ENCODE measurements at regions not wholly inside any gene's neighbourhood (a gene's known extent, or its start where the extent isn't known, plus 50 kb on each side); places are given as distances from the start of the nearest gene placed in this dataset.

DNA sequence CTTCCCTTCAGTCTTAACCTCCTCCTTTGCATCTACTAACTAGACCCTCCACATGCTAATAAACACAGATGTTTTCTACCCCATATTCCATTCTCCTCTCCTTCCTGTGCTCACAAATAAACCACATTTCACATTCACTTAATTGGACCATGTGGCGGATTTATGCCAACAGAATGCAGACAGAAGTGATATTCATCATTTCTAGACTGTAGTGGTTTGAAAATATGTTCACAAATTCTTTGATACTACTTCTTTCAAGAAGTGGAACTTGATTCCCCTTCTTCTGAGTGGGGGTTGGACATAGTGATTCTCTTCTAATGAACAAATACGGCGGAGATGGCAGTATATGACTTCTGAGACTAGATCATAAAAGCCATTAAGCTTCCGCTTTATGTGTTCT is 73.5 kb upstream of the SPTBN1 start:
- Mint-ChIP-seq H3K4me1 (no peaks in the 10 kb centered on the region), H3K36me3 (no peaks in the 10 kb centered on the region), H3K4me3 (no peak overlapping the region), H3K27ac (no peak overlapping the region), H3K9me3 (no peaks in the 10 kb centered on the region), H3K27me3 (peaks cover 4% of the 10 kb centered on the region)
- CTCF ChIA-PET = no interaction called here
- no peak for DNase-seq

DNA sequence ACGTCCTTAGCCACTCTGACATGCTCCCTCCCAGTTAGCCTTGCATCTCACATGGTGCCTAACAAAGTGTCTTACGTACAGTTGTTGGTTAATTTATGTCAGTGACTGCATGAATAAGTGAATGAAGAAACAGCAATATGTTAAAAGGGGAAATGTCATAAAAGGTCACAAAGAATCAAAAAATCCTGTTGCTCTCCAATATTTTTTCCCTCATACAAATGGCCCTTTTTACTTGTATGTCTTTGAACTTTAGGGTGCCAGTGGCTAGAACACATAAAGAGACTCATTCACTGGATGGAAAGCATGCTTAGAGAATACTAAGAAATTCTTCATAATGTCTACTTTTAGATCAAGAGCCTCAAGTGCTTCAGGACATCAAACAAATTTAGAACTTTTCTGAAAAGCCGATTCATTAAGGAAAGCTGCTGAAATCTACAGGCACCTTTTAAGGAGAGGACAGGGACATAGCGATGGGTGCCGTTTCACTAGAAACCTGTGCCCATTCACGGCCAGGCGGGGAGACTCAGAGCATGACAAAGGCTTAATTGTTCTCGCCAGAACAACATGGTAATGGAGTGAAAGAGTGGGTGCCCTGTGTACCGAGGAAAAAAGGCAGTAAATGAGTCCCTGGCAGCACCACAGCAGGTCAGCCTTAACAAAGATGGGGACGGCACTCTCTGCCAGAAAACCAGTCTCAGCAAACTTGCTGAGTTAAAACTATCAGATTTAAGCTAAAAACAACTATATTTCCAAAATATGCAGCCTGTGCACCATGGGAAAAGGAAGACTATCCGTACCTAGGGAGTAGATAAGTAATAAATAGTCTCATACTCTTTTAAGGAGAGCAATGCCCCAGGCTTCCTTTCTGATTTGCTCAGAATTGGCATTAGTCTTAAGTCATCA is 71.6 kb upstream of the SPTBN1 start:
- H3K27ac Mint-ChIP-seq = no peak overlapping the region
- DNase-seq = no peak
- CTCF ChIA-PET = no interaction called here
- H3K9me3 Mint-ChIP-seq = no peaks in the 10 kb centered on the region
- H3K27me3 Mint-ChIP-seq = peaks cover 4% of the 10 kb centered on the region
- no peak overlapping the region for H3K4me3 Mint-ChIP-seq
- H3K36me3 Mint-ChIP-seq = no peaks in the 10 kb centered on the region
- no peaks in the 10 kb centered on the region for H3K4me1 Mint-ChIP-seq

DNA sequence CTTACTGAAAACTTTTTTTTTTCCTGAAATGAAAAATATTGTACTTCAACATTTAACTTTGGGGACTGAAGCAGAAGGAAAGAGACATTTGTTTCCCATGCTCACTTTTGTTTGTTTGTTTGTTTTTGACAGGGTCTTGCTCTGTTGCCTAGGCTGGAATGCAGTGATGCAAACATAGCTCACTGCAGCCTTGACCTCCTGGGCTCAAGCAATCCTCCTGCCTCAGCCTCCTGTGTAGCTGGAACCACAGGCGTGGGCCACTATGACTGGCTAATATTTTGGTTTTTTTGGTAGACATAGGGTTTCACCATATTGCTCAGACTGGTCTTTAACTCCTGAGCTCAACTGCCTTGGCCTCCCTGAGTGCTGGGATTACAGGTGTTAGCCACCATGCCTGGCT is 70.9 kb upstream of the SPTBN1 start:
- no peak overlapping the region for H3K27ac Mint-ChIP-seq
- H3K4me1 Mint-ChIP-seq = no peaks in the 10 kb centered on the region
- CTCF ChIA-PET = no interaction called here
- H3K9me3 Mint-ChIP-seq = no peaks in the 10 kb centered on the region
- H3K36me3 Mint-ChIP-seq = no peaks in the 10 kb centered on the region
- H3K27me3 Mint-ChIP-seq = peaks cover 3% of the 10 kb centered on the region
- no peak overlapping the region for H3K4me3 Mint-ChIP-seq
- DNase-seq = no peak

DNA sequence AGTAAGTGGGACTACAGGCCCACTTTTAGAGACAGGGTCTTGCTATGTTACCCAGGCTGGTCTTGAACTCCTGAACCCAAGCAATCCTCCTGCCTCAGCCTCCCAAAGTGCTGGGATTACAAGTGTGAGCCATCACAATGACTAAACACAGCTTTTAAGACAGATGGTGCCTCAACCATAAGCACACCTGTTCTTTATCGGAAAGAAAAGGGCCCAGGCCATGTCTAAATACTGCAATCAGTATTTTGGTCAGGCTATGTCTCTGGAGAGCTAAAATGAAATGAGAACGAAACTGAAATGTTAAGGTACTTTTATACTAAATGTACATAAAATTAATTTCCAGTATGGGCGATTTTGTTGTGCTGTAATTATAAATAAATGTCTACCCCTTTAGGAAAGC is 69.5 kb upstream of the SPTBN1 start:
- Mint-ChIP-seq H3K4me1 (no peaks in the 10 kb centered on the region), H3K27me3 (peaks cover 8% of the 10 kb centered on the region), H3K4me3 (no peak overlapping the region), H3K27ac (no peak overlapping the region), H3K36me3 (no peaks in the 10 kb centered on the region), H3K9me3 (no peaks in the 10 kb centered on the region)
- DNase-seq = no peak
- CTCF ChIA-PET = interaction anchor here (1.4 kb wide), 1 partner anchor 280 kb away, joined by 5 read pairs; no protein-coding TSS in a partner anchor

DNA sequence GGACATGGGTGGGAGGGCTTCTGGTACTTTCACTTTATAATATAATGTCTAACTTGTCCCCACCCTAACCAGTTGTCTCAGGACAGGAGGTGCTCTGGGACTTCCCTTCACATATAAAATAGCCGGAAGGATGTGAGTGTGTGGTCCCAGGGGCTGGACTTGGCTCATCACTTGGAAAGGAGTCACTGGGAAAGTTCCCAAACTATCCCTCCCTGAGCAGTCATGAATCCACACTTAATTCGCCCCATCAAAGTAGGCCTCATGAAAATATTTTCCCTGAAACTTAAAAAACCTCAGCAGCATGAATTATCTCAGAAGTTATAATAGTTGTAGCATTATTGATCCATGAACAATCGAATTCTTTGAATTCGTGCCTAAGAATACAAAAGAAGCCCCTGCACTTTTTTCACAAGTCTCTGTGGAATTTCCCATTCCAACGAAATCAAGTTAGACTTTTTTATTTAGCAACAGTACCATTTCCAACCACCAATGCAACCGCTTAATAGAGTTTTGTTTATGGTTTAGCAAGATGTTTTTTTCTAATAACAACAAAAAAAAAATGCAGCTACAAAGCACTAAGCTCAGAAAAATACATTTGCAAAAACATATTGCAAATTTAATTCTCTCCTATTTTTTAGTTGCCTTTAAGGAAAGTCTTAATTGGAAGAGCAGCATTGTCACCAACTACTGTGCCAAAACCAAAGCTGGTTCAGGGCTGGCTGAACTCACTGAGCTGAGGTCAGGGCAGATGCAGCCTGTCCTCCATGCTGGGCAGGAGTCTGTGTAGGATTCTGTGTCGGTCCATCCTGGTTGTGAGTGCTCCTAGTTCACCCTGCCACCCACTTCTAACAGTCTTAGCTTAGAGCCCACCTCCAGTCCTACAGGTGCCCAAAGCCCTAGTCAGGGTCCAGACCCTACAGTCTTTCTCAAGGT is 68.8 kb upstream of the SPTBN1 start:
- H3K27me3 Mint-ChIP-seq = peaks cover 8% of the 10 kb centered on the region
- no peaks in the 10 kb centered on the region for H3K4me1 Mint-ChIP-seq
- CTCF ChIA-PET = interaction anchor here (1.4 kb wide), 1 partner anchor 280 kb away, joined by 5 read pairs; no protein-coding TSS in a partner anchor
- H3K27ac Mint-ChIP-seq = no peak overlapping the region
- H3K4me3 Mint-ChIP-seq = no peak overlapping the region
- DNase-seq = no peak
- no peaks in the 10 kb centered on the region for H3K36me3 Mint-ChIP-seq
- H3K9me3 Mint-ChIP-seq = no peaks in the 10 kb centered on the region

DNA sequence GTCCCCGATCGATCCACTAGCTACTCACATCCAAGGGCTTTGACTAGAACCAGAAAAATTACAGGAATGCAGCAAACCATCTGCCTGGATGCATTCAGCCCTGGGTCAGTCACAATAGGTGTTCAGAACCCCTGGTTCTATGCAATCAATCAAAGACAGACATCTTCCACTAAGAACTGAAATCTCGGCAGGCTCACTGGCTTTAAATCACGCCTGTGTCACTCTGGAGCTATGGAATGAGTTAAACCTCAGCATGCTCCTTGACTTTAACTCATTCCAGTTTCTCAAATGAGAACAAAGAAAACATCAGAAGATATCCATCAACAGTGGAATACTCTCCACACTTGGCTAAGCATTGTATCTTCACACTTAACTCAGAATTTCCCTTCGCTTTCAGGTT is 68.1 kb upstream of the SPTBN1 start:
- H3K4me3 Mint-ChIP-seq = no peak overlapping the region
- H3K27ac Mint-ChIP-seq = no peak overlapping the region
- CTCF ChIA-PET = no interaction called here
- H3K9me3 Mint-ChIP-seq = no peaks in the 10 kb centered on the region
- no peaks in the 10 kb centered on the region for H3K36me3 Mint-ChIP-seq
- H3K4me1 Mint-ChIP-seq = no peaks in the 10 kb centered on the region
- peaks cover 8% of the 10 kb centered on the region for H3K27me3 Mint-ChIP-seq
- DNase-seq = no peak

DNA sequence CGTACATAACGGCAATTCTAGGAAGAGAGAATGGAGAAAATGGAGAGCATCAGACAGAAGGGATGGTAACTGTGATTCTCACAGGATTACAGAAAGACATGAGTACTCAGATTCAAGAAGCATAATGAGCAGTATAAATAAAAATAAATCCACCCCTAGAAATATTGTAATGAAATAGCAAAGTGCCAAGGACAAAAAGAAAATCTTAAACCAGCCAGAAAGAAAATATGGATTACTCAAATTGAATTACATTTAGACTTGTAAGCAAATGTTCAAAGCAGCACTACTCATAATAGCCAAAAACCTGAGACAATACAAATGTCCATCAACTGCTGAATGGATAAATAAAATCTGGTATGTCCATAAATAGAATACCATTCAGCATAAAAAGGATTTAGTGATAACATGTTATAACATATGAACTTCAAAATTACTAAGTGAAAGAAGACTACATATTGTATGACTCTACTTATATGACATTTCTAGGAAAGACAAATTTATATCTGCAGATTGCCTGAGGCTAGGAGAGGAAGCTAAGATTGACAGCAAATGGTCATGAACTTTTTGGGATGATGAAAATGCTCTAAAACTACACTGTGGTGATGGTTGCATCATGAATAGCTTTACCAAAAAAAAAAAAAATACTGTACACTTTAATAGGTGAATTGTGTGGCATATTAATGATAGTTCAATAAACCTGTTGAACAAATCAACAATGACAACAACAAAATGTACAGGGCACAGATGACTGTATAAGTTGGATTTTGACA is 63.4 kb upstream of the SPTBN1 start:
- H3K27me3 Mint-ChIP-seq = peaks cover 8% of the 10 kb centered on the region
- no peak overlapping the region for H3K4me3 Mint-ChIP-seq
- H3K36me3 Mint-ChIP-seq = no peaks in the 10 kb centered on the region
- H3K9me3 Mint-ChIP-seq = no peaks in the 10 kb centered on the region
- H3K27ac Mint-ChIP-seq = no peak overlapping the region
- peaks cover 8% of the 10 kb centered on the region for H3K4me1 Mint-ChIP-seq
- CTCF ChIA-PET = no interaction called here
- no peak for DNase-seq

DNA sequence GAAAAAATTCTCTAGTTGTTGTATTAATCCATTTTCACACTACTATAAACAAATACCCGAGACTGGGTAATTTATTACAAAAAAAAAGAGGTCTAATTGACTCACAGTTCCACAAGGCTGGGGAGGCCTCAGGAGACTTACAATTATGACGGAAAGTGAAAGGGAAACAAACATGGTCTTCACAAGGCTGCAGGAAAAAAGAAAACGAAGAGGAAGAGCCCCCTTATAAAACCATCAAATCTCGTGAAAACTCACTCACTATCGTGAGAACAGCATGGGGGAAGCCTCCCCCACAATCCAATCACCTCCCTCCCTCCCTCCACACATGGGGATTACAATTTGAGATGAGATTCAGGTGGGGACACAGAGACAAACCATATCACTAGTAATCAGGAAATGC is 61.7 kb upstream of the SPTBN1 start:
- Mint-ChIP-seq H3K9me3 (no peaks in the 10 kb centered on the region), H3K4me1 (peaks cover 8% of the 10 kb centered on the region), H3K27me3 (peaks cover 8% of the 10 kb centered on the region), H3K36me3 (no peaks in the 10 kb centered on the region), H3K27ac (peak overlapping the region; percentile 47), H3K4me3 (no peak overlapping the region)
- no peak for DNase-seq
- CTCF ChIA-PET = no interaction called here

DNA sequence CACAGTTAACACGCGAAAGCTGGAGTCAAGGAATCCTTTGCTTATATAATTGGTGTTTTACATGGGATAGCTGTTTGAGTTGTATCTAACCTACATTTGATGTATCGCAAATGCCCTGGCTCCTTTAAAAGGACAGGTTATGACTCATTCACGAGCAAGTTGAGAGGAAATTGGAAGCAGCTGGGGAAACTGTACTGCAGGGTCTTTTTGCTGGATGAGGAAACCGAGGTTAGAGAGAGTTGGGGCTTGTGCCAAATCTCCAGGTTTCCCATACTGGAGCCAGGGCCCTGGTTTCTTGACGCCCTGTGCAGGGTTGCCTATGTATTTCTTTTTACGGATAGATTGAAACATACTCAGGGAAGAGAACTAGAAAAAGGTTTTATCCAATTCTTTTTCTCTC is 60.0 kb upstream of the SPTBN1 start:
- Mint-ChIP-seq H3K36me3 (no peaks in the 10 kb centered on the region), H3K4me1 (peaks cover 8% of the 10 kb centered on the region), H3K27ac (no peak overlapping the region), H3K27me3 (peaks cover 8% of the 10 kb centered on the region), H3K9me3 (no peaks in the 10 kb centered on the region), H3K4me3 (no peak overlapping the region)
- CTCF ChIA-PET = no interaction called here
- DNase-seq = no peak

DNA sequence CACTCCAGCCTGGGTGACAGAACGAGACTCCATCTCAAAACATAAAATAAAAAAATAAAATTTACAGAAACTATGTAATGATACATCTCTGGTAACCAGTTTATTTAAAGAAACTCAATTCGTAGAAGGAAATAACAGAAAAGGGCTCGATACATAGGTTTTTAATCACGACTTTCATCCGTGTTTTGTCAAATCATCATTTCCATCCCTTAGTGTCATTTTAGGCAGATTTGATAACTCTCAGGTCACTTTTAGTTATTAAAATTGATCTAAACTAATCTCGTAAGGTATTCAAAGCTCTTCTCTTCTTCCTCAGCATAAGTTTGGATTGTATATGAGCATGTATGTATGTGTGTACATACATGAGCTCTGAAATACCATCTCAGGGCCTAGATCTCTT is 59.3 kb upstream of the SPTBN1 start:
- CTCF ChIA-PET = no interaction called here

DNA sequence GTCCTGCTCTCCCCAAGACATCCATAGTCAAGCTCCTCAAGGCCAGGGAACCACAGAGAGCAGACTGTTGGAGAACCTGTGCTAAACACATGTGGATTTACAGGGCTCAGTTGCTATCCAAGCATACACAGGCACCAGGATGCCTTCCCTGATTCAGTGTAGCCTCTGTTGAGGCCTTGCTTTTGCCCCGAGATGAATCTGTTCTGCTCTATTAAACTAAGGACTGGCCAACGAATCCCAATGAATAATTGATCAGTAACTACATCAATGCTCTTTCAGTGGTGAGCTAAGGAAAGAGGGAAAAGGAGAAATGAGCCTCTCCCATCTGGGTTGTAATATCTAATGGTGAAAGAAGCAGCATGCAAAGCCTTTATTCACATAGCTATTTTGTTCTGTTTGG is 58.7 kb upstream of the SPTBN1 start:
- Mint-ChIP-seq H3K36me3 (no peaks in the 10 kb centered on the region), H3K27me3 (peaks cover 6% of the 10 kb centered on the region), H3K9me3 (no peaks in the 10 kb centered on the region), H3K27ac (no peak overlapping the region), H3K4me1 (peaks cover 8% of the 10 kb centered on the region), H3K4me3 (no peak overlapping the region)
- no peak for DNase-seq
- CTCF ChIA-PET = no interaction called here

More for the DNA sequence above, 59.3 kb upstream of the SPTBN1 start:
- Mint-ChIP-seq H3K27me3 (peaks cover 6% of the 10 kb centered on the region), H3K9me3 (no peaks in the 10 kb centered on the region), H3K4me1 (peaks cover 8% of the 10 kb centered on the region), H3K4me3 (no peak overlapping the region), H3K36me3 (no peaks in the 10 kb centered on the region), H3K27ac (no peak overlapping the region)
- DNase-seq = no peak

DNA sequence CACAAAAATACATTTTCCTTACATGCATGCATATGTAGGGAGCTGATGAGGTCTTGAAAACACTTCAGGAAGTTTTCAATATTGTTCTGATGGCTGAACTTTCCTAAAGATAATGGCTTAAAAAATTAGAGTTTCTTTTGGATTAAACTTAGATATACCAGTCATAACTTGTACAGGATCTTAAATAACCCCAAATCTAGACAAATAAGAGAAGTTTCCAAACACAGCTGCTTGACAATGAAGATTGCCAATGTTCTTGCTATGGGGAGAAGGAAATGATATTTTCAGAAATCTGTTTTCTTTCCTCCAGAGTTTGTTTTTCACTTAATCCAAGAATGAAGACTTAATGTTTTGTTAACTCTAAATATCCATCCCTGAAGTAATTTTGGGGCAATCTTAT is 54.6 kb upstream of the SPTBN1 start:
- Mint-ChIP-seq H3K27me3 (peaks cover 10% of the 10 kb centered on the region), H3K4me1 (peaks cover 2% of the 10 kb centered on the region), H3K4me3 (no peak overlapping the region), H3K9me3 (no peaks in the 10 kb centered on the region), H3K27ac (no peak overlapping the region), H3K36me3 (no peaks in the 10 kb centered on the region)
- DNase-seq = no peak
- CTCF ChIA-PET = no interaction called here

DNA sequence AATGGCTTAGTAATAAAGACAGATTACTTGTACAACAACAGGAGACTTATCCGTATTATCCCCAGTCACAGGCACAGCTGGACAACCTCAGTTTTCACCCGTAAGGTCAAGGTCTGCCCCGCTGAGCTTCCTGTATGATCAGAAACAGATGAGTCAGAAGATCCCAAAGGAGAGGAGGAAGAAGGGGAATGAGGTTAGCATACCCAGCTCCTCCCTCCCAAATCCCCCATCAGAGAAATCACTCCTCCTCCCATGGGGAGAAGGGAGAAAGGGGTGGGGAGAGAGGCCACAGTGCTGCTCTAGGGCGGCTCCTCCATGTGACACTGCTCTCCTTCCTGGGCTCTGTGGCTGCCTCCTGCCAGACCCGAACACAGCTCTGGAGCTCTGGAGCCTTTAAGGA is 53.8 kb upstream of the SPTBN1 start:
- Mint-ChIP-seq H3K4me3 (no peak overlapping the region), H3K36me3 (no peaks in the 10 kb centered on the region), H3K27ac (no peak overlapping the region), H3K9me3 (no peaks in the 10 kb centered on the region), H3K4me1 (peaks cover 2% of the 10 kb centered on the region), H3K27me3 (peaks cover 10% of the 10 kb centered on the region)
- CTCF ChIA-PET = no interaction called here
- no peak for DNase-seq

All from activated naive CD4-positive, alpha-beta T cell treated with anti-CD3 and anti-CD28 coated beads, Interleukin-2, amount 10 ng/mL, durations not matched to agents 7 days and 5 days (primary cell).